Stimulated activated CD8-positive, alpha-beta memory T cell treated with anti-CD3 and anti-CD28 coated beads, Interleukin-15, amount 100 ng/mL, for 24 hours (primary cell): ENCODE measurements at regions not wholly inside any gene's neighbourhood (a gene's known extent, or its start where the extent isn't known, plus 50 kb on each side); places are given as distances from the start of the nearest gene placed in this dataset.
"Not testable (repeated sequence)": the region's sequence is repeated elsewhere in the genome, so short reads cannot be mapped to it uniquely, and the experiment has no call there.

Experiments
- DNase-seq: peaks from one replicate; pipeline ENCODE4 v3.0.0-alpha.2; 2020; ENCODE audit warnings: low read depth

- no peak for DNase-seq
Measured at GRCh38 chr22:48493733-48494132, 1333.9 kb downstream of the BRD1 start.

GRCh38 chr22:48492366-48493320, 1335.0 kb downstream of the BRD1 start:
- DNase-seq = no peak

- DNase-seq = no peak
Measured at GRCh38 chr22:48491451-48491941, 1336.2 kb downstream of the BRD1 start.

- no peak for DNase-seq
Measured at GRCh38 chr22:48490500-48491411, 1336.9 kb downstream of the BRD1 start.

- no peak for DNase-seq
Measured at GRCh38 chr22:48489551-48490499, 1337.8 kb downstream of the BRD1 start.

DNA sequence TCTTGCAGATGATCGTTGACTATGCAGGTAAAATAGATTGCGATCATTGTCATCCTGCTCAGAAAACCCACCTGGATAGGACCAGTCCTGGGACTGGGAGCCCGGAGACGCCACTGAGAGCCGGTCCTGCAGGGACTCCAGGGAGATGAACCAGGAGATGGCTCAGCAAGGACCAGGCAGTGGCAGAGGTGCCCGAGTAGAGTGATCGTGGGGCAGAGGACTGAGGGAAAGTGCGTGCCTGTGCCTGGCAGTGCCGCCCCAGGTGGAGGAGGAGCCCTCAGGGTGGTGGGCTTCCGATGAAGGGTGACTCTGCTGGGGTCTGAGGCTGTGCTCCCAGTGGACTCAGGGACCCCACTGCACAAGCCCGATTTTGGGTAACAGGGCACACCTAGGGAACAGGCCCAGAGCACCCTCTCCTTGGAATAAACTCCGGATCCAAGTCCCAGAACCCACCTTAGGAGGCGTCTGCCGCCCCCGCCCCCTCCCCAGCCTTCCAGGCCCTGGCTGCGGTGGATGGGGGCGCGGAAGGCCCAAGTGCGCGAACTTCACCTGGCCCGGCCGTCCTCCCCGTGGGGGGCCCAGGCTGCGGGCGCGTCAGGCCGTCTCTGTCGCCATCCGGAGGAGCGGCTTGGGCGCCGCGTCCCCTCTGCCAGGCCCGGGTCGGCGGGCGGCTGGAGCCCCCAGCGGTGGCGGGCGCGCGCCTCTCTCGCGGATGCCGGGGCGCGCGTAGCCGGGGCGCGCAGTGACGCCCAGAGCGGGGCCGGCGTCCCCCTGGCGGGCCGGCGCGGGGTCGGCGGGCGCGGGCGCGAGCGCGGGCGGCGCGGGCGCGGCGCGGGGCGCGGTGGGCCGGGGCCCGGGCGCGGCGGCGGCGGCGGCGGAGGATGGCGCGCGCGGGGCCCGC, 1338.8 kb downstream of the BRD1 start:
- DNase-seq = no peak

DNA sequence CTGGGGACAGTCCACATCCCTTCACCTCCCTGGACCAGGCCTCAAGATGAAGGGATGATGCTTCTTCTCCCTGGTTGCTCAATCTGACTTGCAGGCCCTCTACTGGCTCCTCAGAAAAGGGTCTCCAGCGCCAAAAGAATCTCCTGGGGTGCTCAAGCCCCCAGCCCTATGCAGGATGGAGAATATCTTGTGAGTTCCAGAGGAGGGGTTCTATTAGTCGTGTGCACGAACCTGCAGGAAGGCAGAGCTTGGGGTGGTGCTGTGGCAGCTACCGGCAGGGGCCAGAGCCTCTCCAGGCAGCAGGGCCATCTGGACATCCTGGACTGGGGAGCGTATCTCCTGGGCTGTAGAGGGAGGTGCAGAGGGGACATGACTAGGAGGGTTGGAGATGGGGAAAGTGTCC, 1339.5 kb downstream of the BRD1 start:
- DNase-seq = no peak

DNA sequence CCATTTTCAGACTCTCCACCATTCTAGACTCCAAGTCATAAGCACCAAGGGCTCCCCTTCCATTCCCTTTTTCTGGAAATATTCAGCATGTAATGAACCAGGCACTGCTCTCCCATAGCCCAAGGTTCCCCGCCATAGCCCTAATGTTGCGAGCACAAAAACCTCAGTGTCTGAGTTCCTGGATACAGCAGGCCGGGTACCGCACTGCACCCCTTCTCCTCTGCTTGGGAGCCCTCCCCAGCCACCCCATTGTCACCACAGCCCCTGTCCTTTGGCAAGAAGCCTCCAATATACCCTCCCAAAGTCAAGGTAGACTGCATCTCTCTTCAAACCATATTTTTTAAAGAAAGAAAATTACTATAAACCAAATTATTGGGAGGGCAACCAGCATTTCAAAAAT, 1341.1 kb downstream of the BRD1 start:
- no peak for DNase-seq

DNA sequence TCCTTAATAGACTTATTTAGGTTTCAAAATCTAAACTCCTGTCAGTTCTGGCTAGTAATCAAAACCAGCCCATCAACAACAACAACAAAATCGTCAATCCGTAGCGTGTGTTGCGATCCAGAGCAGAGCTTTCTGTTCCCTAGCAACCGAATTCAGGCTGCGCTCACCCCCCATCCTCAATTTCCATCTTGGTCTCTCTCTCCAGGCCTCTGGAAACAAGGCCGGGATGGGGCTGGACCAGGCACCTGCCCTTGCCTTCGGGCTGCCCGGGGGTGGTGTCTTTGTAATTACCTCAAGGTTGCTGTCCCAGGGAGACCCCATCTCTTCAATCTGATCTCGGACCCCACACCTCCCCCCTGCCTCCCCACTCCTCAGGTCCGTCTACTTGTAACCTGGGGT, 1341.5 kb downstream of the BRD1 start:
- no peak for DNase-seq

DNA sequence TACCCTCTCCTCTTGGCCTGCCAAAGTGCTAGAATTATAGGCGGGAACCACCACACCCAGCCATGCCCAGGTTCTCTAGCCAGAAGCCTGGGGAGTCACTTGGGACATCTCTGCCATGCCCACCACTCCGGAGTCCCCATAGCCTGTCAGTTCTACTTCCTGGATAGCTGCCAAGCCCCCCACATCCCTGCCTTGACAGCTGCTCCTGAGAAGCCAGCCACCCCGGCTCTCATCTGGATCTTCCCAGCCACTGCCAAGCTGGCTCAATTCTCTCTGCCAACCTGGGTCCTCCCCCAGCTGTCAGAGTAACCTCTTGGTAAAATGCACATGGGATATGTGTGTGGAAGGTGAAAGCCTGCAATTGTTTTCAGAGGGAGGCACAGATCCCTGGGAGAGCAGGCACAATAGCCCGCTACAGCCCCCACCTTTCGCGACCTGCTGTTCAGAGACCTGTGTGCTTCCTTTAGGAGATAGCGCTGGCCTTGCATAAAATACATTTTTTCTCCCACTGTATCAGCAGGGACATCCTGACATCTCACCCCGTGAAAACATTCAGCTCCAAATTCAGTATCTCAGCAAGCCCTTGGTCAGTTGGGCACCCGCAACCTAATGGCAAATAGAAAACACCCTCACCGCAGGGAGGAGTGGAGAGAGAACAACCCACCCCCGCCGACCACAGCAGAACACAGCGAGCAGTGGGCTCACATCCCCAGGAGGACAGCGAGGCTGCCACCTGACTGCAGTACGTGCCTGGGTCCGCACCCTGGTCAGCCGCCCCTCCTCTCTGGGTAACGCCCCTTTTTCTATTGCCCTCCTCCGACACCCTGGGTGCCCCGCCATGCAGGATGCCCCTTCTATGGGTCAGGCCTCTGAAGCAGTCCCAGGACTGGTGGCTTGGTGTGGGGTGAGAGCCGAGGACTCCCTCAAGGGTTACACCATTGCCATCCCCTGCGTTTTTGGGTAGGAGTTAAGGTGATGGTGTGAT, 1342.2 kb downstream of the BRD1 start:
- DNase-seq = no peak

DNA sequence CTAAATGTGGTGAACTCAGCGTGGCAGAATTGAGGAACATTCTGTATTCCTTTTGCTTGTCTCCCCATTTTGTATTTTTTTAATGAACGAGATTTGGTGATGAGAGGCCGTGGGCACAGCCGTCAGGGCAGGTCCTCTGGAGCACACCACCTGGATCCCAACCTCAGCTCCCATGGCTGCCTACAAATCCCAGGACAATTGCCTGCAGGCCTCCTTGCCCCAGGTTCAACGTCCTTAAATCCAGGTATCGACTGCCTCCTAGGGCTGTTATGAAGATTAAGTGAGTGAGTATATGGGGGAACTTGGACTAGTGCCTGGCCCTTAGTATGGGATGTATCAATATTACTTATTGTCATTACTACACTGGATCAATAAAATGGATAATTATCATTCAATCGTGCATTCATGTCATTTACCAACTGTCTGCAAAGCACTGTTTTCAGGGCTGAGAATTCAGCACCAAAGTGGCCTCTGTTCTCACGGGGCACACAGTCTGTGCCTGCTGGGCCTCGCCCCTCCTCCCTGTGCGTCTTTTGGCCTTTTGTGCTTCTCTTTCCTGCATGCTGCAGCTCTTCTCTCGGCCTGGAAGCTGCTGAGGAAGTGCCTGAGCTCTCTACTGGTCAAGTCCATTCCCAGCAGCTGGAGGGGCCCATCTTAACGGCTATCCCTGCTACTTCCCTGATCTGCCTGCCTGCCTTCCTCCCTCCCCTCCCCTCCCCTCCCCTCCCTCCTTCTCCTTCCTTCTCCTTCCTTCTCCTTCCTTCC, 1343.7 kb downstream of the BRD1 start:
- no peak for DNase-seq

- DNase-seq = no peak
Measured at GRCh38 chr22:48482771-48483170, 1344.9 kb downstream of the BRD1 start.

GRCh38 chr22:48482198-48482597, 1345.5 kb downstream of the BRD1 start:
- DNase-seq = not testable (repeated sequence)

DNA sequence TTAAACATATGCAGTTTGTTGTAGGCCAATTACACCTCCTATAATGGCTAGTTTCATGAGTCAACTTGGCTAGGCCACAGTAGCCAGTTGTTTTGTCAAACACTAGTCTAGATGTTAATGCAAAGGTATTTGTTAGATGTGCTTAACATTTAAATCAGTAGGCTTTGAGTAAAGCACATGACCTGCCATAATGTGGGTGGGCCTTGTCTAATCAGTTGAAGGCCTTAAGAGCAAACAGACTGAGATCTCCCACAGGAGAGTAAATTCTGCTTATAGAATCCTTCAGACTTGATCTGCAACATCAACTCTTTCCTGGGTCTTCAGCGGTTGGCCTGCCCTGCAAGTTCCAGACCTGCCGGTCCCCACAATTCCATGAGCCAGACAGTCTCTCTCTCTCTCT, 1345.9 kb downstream of the BRD1 start:
- no peak for DNase-seq

- DNase-seq = no peak
Measured at GRCh38 chr22:48478529-48479265, 1349.0 kb downstream of the BRD1 start.

GRCh38 chr22:48478124-48478523, 1349.5 kb downstream of the BRD1 start:
- no peak for DNase-seq

- no peak for DNase-seq
Measured at GRCh38 chr22:48477031-48477721, 1350.5 kb downstream of the BRD1 start.
